HG02588 (cell line): ENCODE measurements at regions not wholly inside any gene's neighbourhood (a gene's known extent, or its start where the extent isn't known, plus 50 kb on each side); places are given as distances from the start of the nearest gene placed in this dataset.
"Not testable (repeated sequence)": the region's sequence is repeated elsewhere in the genome, so short reads cannot be mapped to it uniquely, and the experiment has no call there.

Experiments used
- ATAC-seq: cut with Tn5 transposase; IDR thresholded peaks from one replicate; pipeline ENCODE4 v1.9.1; 2021; ENCODE audit warnings: mild to moderate bottlenecking, moderate library complexity; ENCODE audit not compliant: unreplicated experiment

DNA sequence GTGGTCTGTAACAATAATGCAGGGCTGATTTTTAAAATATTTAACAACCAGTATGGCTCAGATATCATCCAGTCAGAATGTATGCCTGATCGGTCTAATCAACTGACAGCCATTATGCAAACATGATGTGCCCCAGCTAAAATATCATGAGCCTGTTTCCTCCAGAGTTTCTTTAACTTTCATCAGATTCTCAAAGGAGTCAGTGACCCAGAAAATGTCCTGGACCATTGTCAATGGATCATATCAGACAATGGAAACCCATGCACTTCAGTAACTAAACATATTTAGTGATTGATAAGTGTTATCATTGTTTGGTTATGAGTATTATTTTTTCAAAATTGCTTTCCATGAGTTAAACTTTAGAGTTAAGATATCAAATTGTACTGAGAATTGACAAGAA, 173.5 kb downstream of the LMBRD1 start:
- ATAC-seq = no peak

DNA sequence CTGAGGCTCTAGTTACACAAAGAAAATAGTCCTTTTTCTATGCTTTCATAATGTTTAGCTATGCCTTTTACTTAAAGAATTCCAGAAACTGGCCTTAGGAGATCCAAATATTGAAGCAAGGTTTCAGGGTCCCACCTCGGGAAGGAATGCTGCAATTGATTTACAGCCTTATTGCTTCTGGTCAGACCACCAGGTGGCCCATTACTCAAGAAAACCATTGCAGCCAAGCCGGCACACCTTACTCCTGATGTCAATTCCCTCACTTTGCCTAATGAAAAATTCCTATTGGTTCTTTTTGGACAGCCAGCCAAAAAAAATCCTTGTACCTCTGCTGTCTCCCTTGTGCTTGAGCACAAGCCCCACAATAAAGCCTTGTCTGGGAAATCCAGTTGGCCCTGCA, 173.9 kb downstream of the LMBRD1 start:
- no peak for ATAC-seq

DNA sequence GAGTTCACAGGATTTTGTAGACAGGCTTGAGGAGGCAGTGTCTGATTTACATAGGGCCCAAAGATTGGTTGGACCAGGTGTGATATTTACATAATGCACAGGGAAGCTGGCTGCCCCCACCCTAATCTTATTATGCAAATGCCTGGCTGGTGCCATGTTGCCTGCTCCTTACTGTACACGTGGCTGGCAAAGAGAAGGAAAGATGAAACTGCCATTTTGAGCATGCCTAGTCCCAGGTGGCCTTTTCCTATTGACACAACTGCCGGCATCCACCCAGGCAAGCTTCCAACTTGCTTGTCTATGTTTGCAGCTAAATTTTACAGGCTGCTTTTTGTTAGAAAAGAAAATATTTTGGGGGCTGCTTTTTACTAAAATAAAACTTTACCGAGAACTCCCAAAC, 174.6 kb downstream of the LMBRD1 start:
- no peak for ATAC-seq

DNA sequence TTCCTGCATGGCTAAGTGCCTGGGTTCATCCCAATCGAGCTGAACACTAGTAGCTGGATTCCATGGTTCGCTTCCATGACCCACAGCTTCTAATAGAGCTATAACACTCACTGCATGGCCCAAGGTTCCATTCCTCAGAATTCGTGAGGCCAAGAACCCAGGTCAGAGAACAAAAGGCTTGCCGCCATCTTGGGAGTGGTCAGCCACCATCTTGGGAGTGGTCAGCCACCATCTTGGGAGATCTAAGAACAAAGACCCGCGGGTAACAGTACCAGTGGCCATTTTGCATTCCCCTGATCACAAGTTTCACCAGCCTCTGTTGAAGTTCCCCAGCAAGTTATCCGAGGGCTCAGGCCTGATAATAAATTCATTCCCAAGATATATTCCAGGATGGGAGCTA, 179.6 kb downstream of the LMBRD1 start:
- ATAC-seq = no peak

DNA sequence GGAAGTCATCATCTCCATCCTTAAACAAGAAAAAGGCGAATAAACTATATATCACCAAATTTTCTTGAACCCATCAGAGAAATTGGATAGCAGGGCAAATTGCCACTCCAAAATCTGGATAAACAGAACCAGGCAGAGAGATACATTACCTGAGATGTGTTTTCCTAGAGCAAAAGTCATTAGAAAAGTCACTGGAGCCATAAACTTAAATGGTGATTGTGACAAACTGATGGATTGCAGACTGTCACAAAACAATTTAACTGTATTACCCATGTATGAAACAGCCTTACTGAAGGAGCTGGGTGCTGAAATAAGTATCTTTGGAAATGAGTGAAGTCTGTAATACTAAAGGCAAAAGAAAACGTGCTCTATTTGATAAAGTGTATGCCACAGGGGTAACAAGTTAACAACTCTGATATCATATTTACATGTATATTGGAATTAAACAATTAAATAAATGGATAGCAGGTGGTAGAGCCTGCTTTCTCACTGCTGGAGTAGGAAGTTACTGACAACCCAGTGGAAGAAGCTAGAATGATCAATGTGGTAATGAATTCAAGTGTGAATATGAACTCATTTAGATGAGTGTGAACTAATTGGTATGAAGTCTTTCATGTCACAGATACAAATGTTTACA, 186.9 kb downstream of the LMBRD1 start:
- no peak for ATAC-seq

DNA sequence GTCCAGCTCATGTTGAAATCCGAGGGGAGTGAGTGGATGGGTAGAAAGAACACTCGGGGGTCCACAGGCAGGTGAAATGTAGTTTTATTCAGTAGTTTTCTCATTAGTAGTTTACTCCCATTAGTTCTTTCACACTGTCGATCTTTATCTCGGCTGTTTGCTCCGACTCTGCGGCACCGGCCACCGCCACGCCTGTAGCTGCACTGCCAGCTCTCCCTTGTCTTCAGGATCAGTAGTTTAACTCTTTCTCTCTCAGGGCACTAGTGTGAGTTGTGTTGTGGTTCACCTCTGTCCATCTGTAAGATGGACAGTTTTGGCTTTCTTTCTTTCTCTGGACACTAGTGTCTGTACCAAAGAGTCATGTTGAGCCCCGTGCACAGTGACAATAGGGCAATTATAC, 195.7 kb downstream of the LMBRD1 start:
- no peak for ATAC-seq

DNA sequence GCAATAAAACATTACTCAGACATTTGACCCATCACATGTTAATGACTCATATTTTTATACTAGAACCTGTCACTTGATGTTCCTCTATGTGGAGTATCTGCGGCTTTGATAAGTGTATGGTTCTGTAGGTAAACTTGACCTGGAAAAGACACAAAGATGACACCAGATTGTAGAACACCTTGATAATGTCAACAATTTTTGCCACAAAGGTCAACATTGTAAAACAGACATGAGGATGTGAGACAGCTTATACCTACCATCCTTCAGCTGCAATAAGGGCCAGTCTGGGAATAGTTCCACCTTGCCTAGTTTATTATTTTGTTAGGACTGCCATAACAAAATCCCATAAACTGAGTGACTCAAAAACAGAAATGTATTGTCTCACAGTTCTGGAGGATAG, 202.4 kb downstream of the LMBRD1 start:
- ATAC-seq = no peak

DNA sequence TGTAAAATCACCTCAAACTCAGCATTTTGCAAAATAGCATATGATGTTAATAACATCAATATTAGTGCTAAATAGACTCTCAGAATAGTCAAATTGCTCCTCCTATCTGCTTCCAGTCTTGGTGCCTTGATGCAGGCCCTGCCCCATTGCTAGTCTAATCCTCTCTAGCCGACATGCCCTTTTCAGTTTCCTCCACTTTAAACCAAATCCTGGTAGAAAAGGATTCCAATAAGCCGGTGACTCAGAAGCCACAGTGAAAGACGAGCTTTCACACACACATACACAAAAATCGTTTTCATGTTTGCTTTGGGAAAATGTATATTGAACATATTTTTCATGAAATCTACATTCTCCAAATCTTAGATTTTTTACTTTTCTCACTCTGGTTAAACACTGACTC, 203.1 kb downstream of the LMBRD1 start:
- no peak for ATAC-seq

DNA sequence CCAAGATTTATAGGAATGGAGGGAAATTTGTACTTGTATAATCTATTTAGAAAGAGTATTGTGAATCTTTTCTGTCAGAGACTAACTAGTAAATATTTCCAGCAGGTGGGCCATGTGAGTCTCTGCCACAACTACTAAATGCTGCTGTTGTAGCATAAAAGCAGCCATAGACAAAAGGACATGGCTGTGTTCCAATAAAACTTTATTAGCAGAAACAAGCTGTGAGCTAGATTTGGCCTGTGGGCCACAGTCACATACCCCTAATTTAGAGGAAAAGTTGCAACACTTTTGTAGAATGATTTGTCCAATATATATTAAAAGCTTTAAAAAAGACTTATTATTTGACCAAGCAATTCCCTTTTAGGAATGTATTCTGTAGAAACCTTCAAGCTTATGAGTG, 207.2 kb downstream of the LMBRD1 start:
- ATAC-seq = no peak

DNA sequence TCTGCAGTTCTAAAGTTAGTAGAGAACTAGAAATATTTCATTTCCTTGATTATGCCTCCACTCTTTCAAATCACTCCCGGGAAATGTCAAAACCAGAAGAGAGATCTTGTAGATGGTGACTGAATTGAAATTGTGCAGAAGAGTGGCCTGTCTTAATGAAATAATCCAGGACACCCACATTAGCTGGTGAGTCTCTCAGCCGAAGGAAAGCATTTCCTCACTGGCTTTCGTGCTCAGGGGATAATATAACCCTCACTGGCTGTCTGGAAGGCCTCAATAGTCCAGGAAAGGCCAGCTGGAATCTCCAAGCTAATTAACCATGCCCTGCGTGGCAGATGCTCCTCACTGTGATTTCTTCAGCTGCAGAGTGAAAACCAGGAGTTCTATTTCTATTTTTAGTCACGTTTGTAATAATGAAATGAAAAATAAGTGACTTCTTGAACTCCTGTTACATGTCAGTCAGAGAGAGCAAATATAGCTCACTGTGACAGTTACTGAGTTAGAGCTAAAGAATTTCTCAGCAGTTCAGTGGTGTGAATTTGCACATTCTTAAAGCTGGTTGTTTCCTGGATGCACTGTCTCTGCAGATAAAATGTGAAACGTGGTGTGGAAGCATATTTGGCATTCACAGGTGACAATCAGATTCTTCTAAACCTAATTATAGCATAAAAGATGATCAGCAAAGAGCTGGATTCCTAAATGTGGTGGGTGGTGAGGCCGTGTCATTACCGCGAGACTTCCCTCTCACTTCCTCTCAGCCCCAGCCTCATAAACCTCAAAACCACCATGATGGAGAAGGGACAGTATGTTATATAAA, 211.7 kb downstream of the LMBRD1 start:
- ATAC-seq = peak; percentile 88

DNA sequence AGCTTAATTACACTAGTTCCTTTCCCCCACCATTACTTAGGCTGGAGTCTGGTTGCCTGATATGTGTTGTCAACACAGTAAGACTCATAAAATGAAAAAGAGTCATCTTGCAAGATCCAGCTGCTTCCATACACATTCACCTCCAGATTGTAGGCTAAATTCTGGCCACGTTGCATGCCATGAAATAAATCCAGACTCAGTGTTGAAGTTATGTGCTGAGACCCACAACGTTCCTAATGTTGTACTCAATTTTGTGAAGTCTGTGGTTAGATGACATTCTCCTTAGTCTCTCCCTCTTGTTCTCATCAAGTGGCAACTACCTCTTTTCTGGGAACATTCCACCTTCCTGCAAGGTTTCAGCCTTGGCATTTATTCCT, 212.3 kb downstream of the LMBRD1 start:
- ATAC-seq = no peak

DNA sequence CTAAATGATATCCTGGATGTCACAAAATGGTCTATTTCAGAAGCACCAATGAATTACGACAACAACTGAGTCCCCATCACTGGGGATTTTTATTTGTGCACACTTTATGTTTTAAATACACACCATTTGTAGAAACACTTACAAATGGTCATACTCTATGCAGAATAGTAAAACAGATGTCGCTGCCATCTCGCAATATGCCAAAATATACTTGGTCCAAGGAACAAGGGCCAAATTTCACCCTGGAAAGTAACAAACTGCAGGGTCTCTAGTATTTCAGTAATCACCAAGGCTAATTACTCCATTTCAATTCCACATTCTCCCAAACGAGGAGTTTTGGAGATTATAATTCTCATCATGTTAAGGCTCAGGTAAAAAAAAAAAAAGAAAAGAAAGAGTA, 215.2 kb downstream of the LMBRD1 start:
- no peak for ATAC-seq

DNA sequence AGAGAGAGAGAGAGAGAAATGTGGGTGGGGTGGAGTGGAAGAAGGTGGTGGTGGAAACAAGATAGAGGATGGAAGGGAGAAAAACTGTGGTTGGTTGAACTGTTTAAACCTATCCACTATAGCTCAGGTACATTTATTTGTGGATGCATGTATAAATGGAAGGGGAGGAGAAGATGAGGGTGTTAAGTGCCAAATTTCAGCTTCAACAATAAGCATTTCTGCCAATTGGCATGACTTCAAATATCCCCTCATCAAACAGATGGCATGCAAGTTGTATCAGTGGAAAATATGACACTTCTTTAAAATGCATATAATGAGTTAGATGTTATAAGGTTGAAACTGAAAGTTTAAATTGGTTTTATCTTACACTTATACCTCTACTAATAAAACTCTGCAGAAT, 216.1 kb downstream of the LMBRD1 start:
- no peak for ATAC-seq

DNA sequence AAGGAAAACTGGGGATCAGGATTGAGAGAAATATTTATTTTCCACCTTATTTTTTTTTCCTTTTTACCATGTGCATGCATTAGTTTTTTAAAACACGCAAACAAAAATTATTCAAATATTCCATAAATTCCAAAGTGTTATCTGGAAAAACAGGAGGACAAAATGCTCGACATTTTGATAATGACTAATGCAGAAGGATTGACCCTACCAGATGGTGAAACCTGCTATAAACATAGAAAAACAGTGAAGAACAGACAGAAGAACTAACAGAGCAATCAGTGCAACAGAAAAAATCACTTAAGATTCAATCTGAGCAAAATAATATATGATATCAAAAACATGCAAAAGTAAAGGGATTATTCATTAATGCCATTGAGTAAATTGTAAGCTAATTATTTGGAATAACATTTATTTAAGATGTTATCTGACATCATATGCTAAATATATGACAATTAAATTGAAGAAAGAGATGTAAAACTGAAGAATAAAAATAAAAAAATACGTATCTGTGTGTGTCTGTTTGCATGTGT, 218.4 kb downstream of the LMBRD1 start:
- ATAC-seq = no peak

DNA sequence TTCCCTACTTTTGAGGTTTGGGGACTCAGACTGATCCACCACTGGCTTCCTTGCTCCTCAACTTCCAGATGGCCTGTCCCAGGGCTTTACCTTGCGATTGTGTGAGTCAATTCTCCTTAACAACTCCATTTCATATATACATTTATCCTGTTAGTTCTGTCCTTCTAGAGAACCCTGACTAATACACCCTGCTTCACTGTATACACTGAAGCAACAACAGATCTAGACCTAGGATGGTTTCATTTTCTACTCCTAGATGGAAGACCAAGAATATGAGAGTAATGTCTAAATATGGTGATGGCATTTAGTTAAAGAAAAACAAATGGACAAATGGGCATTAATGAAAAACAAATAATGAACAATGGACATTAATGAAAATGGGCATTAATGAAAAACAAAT, 225.6 kb downstream of the LMBRD1 start:
- no peak for ATAC-seq

DNA sequence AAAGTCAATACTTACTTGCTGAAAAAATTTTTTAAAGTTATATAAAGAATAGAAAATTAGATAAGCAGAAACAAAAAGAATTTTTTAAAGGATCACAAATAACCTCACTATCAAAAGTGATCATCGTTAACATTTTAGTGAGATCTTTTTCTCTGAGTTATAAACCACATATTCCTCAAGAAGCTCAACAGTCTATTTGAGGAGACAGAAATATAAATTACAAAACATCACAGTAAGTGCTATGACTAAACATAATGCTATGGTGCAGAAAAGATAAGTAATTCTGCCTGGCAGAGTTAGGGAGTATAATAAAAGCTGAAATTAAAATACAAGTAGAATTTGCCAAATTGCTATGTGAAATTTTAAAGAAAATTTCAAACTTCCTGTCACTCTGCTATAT, 226.7 kb downstream of the LMBRD1 start:
- no peak for ATAC-seq

DNA sequence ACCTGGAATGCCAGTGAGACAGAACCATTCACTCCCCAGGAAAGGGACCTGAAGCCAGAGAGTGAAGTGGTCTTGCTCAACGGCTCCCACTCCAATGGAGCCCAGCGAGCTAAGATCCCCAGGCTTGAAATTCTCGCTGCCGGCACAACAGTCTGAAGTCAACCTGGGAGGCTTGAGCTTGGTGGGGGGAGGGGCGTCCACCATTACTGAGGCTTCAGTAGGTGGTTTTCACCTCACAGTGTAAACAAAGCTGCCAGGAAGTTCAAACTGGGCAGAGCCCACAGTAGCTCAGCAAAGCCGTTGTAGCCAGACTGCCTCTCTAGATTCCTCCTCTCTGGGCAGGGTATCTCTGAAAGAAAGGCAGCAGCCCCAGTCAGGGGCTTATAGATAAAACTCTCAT, 236.2 kb downstream of the LMBRD1 start:
- ATAC-seq = not testable (repeated sequence)

DNA sequence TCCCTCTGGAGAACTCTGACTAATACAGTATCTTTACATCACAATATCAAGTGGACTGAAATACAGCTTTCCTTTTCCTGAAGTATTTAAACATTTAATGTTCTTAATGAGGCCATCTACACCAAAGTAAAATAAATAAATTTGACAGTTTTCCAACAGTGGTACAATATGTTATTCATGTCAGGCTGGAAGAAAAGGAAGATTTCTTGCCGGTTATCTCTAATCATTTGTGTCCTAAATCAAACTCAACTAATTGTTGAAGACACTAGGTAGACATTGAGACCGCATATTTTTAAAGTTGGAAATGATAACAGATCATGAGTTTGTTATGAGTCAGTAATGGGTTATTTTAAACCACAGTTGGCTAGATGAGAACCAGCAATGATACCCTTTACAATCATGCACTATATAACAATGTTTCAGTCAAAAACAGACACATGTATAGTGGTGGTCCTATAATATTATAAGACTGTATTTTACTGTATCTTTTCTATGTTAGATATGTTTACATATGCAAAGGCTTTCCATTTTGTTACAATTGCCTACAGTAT, 241.6 kb downstream of the LMBRD1 start:
- ATAC-seq = no peak

DNA sequence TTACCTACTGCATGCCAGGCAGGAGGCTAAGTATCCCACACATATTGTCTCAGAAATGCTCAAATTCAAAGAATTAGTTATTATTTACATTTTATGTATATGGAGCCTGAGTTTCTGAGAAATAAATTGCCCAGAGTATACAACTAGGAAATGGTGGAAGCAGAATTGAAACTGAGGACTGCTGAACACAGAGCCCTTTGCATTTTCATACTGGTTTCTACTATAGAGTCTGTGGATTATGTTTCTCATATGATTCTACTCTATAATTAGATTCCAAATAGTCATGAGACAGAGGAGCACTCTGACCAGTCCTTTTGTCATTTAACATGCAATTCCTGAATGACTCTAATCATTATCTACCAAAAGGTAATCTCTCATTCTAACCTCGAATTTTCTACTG, 254.3 kb downstream of the LMBRD1 start:
- ATAC-seq = no peak

DNA sequence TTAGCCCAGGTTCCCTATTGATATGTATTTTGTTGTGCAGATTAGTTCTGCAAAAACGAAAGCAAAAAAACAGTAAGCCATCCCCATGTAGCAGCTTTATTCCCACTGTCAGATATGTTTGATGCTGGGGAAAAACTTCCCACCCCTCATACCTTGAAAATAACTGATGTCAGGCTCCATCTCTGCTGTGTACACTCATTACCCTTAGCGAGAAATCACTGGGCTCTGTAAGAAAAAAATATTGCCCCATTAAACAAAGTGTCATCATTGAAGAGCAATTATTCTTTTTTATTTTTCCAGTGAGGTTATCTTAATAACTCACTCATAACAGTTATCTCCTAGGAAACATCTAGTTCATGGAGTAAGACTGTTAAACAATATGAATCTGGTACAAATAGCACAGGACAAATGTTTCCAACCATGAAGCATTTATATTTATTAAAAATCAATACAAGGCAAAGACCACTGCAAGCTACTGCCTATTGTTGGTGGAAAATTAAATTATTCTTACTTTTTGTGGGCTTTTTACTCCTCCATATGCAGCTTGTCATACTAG, 268.8 kb downstream of the LMBRD1 start:
- no peak for ATAC-seq

DNA sequence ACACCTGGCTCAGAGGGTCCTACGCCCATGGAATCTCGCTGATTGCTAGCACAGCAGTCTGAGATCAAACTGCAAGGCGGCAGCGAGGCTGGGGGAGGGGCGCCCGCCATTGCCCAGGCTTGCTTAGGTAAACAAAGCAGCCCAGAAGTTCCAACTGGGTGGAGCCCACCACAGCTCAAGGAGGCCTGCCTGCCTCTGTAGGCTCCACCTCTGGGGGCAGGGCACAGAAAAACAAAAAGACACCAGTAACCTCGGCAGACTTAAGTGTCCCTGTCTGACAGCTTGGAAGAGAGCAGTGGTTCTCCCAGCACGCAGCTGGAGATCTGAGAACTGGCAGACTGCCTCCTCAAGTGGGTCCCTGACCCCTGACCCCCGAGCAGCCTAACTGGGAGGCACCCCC, 281.3 kb downstream of the LMBRD1 start:
- not testable (repeated sequence) for ATAC-seq

DNA sequence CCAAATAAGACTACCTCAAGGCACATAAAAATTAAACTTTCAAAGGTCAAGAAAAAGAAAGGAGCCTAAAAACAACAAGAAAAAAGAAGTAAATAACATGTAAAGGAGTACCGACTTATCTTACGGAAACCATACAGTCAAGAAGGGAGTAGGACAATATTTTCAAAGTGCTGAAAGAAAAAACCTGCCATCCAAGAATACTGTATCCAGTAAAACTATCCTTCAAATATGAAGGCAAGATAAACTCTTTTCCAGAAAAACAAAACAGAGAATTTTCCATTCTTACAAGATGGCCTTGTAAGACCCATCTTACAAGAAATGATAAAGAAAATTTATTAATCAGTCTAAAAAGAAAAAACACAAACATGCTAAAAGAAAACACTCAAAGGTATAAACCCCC, 302.2 kb downstream of the LMBRD1 start:
- no peak for ATAC-seq
